A673 (cell line): ENCODE measurements at regions not wholly inside any gene's neighbourhood (a gene's known extent, or its start where the extent isn't known, plus 50 kb on each side); places are given as distances from the start of the nearest gene placed in this dataset.

Experiments used
- EZH2 ChIP-seq: fragments of 200-600 bp; sonication (generic); IDR thresholded peaks from 2 replicates; pipeline ENCODE4 v1.6.1; 2017; ENCODE audit warnings: borderline replicate concordance, low read depth, mild to moderate bottlenecking, mixed read lengths, antibody characterized with exemption, low read length; ENCODE audit not compliant: poor library complexity, severe bottlenecking
- TF ChIP-seq, protein P1 (sequence below): fragments of 300-800, 200-600 bp; sonication (generic); conservative IDR thresholded peaks from 2 replicates; pipeline ENCODE4 v1.5.1; 2017; ENCODE audit warnings: low read depth, mild to moderate bottlenecking, antibody characterized with exemption, low read length, moderate library complexity, mixed read lengths

DNA sequence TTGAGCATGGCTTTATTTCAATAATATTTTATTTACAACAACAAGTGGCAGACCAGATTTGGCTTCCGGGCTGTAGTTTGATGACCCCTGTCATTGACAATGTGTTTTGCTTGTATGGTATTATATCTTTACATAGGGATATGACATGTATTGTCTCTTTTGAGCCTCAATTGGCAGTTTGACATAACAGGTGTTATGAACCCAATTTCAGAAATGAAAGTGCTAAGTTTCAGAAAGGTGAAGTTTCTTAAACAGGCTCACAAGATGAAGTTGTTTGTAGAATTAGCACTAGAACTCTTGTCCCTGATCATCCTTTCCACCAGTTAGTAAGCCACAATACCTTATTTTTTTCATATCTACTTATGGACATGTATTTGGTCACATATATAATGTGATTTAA, 303.0 kb upstream of the GRIA1 start:
- TF ChIP-seq, protein P1, sequence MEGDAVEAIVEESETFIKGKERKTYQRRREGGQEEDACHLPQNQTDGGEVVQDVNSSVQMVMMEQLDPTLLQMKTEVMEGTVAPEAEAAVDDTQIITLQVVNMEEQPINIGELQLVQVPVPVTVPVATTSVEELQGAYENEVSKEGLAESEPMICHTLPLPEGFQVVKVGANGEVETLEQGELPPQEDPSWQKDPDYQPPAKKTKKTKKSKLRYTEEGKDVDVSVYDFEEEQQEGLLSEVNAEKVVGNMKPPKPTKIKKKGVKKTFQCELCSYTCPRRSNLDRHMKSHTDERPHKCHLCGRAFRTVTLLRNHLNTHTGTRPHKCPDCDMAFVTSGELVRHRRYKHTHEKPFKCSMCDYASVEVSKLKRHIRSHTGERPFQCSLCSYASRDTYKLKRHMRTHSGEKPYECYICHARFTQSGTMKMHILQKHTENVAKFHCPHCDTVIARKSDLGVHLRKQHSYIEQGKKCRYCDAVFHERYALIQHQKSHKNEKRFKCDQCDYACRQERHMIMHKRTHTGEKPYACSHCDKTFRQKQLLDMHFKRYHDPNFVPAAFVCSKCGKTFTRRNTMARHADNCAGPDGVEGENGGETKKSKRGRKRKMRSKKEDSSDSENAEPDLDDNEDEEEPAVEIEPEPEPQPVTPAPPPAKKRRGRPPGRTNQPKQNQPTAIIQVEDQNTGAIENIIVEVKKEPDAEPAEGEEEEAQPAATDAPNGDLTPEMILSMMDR, result no peak
- no peak for TF ChIP-seq EZH2
